HS-27A (cell line): ENCODE measurements at regions not wholly inside any gene's neighbourhood (a gene's known extent, or its start where the extent isn't known, plus 50 kb on each side); places are given as distances from the start of the nearest gene placed in this dataset.

Source experiments
- DNase-seq: peaks from one replicate; pipeline ENCODE4 v3.0.0-alpha.2; 2012; ENCODE audit warnings: low read depth, missing footprints

- DNase-seq = no peak
These were observed 426.8 kb downstream of the HNRNPD start for GRCh38 chr4:81946996-81947395.

DNA sequence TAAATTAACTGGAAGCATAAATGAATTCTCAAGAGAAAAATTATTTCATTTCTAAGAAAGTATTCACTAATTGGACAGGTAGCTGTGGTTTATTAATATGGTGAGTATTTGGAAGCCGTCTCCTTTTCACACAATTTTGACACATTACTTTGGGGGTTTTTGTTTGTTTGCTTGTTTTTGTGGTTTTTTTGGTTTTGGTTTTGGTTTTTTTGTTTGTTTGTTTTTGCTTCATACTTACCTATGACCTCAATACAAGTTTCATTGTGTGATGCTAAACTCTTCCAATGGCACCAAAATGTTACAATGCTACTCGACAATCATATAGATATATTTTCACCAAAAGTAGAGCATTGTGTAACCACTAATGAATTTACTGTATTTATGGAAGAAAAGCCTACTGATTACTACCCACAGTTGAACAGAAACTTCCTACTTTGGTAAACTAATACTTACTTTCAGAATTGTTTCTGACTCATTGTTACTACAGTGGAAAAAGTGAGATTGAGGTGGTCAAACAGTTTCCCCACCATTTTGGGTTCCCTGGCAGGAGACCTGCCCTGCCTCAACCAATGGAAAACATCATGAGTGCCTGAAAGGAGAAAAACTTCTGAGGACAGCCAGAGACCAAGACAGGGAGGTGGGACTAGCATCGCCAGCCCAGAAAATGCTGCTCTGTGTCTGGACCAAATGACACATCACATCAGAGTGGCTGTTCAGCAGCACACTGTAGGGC is 443.1 kb downstream of the HNRNPD start:
- DNase-seq = no peak

GRCh38 chr4:81923140-81923539 is 450.7 kb downstream of the HNRNPD start:
- DNase-seq = no peak

DNA sequence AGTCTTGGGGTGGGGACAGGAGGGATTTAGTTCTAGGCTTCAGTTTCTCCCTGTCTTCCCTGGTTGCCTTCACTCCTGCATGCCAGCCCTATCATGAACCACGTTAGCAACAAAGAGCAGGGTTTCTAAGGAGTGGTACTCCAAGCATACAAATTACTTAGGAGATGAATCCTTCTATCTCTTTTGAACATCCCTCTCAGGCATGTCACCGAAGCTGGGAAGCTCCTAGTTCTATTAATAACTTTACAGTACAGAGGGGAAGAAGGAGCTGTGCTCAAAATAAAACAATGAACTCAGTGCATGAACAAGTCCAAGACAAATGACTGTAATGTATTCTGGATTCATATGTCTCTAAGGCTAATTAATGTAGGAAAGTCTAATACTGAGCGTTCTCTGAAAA is 450.6 kb upstream of the RASGEF1B start:
- no peak for DNase-seq

DNA sequence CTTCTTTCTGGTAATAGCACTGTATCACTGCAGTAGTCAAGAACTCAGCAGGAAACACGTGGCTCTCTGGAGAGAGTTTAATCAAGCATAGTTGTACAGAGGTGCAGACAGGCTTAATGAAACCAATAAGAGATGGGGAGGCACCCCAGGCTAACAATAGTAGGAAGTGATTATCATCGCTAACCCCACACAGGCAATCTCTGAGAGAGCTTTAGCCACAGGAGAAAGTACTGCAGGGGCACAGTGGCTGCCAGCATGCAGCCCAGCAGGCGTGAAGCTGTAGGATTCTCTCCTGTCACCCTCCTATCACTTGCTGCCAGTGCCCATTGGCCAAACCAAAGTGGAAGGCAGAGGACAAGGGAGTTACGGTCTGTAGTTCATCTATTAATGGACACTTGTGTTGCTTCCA is 450.0 kb upstream of the RASGEF1B start:
- no peak for DNase-seq

GRCh38 chr4:81919810-81920209 is 448.1 kb upstream of the RASGEF1B start:
- DNase-seq = no peak

DNA sequence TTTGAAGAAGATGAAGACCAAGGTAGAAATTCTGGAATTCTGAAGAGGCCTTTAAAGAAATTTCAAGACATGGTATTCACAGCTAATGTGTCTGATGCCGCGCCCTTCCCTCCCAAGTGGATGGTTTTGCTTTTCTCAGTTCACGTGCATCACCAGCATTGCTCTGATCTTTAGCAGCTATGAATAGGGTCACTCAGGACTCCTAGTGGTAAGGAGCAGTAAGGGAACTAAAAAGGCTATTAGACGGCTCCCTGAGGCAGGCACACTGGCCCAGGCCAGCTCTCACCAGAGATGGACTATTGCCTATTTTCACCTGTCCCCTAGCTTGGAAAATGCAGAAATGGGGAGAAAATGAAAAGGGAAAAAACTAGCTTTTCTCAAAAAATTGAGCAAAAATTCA is 447.5 kb upstream of the RASGEF1B start:
- peak; percentile 7 for DNase-seq

- no peak for DNase-seq
These were observed 443.7 kb upstream of the RASGEF1B start for GRCh38 chr4:81915430-81915829.

DNA sequence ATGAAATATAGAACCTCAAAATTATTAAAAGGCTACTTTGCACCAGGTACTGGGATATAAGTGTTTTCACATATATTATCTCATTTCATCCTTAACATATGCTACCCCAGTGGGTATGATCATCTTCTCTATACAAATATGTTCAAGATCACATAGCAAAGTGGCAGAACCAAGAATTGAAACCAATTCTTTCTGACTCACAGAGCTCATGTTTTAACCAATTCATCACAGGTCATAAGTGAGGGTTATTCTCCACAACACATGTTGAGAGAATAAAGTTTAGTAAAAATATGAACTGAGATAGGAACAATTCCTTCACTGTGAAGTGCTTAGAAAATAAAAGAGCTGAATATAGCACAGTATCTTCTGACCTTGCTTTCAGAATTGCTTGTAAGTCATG is 442.9 kb upstream of the RASGEF1B start:
- no peak for DNase-seq

- DNase-seq = peak; percentile 26
These were observed 441.7 kb upstream of the RASGEF1B start for GRCh38 chr4:81913427-81913879.

DNA sequence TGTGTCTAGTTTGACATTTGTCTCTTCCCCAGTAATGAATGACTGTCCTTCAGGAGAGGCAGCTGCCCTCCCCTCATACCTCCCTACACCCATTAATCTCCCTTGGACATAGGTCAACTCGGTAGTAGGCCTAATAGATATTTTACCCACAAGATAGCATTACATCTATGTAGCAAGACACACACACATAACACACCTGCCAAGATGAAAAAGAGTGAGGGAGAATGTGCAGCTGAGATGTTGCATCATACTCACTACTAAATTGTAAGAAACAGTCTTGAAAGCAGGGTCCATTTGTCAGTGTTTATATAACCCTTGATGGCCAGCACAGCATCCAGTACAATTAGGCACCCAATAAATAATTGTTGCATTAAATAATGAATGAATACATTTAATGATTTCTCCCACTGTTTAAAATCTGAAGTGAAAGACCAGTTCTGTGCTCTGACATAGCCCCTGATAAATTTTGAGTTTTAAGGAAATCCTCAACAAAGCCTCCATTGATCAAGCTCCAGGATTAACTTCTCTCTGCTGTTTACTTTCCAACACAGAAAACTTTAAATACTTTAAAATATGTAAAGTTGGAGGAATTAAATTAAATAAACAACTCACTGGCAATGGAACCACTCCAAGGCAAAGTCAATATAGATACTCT is 440.8 kb upstream of the RASGEF1B start:
- DNase-seq = no peak

DNA sequence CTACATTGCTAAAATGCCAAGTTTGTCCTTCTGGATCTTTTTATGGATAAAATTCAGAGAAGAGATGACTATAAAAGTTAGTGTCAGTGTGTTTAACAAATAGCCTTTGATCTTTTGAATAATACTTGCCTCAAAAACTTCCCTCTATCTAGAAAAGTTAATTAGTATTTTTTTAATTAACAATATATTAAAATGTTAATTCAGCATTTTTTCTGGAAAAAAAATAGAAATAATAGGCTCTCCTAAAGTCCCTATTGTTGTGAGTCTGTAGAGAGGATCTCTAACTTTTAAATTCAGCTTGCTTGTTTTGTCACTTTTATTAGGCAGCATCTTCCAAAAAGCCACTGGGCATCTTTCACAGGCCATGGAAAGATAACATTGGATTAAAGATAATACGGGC is 435.2 kb upstream of the RASGEF1B start:
- DNase-seq = no peak

DNA sequence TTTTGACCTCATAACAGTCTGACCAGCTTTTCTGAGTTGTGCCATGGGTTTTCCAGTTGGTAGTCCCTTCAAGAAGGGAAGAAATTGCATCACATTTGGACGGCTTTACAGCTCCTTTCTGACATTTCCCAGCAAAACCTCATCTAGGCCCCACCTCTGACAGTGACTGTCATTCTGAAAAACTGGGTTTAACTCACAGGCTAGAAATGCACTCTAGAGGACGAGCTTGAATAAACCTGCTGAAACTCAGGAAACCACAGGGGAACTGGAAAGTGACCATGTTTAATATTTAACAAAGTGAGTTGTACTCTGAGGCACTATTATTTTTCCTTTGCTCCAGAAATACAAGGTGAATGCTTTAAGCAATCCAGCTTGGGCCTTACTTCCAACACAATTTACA is 434.3 kb upstream of the RASGEF1B start:
- DNase-seq = no peak

DNA sequence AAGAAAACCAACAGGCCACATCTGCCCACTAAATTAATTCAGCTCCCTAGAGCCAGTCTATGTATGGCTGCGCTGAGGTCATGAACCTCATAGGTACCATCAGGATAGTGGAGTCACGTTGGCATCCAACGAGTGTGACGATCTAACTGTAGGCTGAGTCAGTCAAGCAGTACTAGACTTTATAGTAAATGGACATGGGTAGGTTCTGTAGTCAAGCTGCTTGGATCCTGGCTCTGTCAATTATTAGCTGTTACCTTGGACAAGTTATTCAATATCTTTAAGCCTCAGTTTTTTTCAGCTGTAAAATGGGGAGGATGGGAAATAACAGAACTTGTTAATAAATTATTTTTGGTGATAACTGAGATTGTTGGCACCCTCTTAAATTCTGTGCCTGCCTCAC is 432.4 kb upstream of the RASGEF1B start:
- no peak for DNase-seq

DNA sequence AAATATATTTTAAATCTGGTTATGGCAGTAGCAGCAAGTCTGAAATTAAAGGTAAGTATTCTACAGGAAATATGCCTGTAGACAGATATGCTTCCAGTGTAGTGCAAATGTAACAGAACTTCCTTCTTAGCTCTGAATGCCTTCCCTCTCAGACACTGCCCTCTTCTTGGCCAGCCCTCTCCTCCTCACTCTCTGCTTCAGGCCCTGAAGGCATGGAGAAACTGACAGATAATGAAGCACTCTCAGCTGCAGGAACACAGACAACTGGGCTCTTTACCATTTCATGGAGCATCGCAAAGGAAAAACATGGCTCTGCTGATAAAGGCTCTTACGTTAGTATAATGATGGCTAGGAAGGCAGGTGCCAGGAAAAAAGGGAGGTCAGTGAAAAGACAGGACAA is 431.5 kb upstream of the RASGEF1B start:
- DNase-seq = no peak

DNA sequence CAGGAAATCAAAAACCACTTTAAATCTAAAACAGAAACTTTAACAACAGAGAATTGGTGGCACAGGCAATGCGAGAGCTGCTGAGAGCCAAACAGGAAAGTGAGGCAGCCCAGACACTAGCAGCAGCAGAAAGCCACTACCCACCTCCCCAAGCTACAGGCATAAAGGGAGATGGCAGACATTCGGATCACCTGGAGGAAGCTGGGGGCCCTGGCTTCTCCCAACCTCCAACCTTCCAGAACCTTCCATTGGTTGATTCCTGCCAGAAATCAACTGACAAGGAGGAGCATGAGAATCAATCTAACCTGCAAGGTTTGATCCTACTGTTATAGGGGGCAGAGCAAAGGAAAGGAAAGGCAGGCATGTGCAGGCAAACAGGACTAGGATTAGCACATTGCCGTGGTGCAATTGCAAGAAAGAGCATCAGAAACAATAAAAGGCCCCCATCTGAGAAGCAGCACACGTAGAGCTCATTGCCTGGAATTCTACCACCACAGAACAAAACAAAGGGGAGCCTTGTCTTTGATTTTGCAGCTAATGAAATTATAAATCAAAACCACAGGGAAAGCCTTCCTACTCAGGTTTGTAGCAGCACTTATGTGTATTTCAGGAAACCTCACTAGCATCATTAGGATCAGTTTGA is 427.3 kb upstream of the RASGEF1B start:
- DNase-seq = no peak

DNA sequence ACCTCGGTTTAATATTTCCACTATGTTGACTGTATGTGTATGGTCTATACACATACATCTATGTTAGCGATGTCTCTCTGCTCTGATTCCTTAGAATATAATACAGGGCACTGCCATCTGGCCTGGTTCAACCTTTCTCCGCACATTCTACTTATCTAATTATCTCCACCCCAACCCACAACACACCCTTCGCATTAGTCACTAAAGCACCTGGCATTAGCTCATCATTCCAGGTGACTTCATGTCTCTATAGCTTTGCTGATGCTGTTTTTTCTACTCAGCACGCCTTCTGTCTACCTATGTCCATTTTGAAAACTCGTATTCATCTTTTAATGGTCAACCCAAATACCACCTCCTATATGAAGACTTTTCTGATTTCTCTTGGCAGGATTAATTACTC is 425.2 kb upstream of the RASGEF1B start:
- DNase-seq = no peak

DNA sequence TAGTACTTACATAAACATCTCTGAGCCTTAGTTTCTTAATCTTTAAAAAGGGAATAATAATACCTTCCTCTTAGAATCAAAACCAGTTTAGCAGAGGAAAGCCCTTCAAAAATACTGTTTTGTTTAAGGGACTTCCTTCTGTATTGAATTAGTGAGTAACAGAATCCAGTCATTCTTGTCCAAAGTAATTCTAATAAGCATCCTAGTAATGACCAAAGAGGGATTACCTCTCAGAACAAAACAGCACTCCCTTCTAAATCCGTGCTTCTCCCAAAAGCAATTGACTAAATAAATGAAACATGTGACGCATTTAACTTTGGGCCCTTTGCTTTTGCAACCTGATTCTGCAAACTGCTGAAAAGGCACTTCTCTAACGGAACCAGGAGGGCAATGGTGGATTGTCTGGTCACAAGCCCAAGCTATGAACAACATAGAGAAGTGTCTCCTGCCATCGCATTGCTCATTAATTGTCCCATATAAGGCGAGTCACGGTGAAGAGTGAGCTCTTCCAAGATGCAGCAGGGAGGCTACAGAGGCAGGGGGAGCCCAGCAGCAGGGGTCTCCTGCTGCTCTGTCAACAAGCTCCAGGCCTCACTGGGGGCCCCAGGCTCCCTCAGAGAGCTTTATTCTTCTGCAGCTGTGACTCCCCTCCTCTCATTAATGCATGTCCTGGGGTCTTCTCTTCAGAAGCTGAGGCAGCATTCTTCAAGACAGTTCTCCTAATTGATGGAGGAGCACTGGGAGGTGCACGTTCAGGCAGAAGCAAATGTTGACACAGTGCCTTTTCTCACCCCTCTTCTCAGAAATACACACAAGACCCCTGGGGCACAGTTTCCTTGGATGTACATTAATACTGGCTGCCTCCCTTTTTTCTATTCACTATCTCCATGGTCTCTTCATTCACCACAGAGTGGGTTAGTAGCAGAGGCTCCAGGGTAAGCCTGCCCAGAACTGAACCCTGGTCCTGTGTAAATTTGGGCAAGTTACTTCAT is 419.6 kb upstream of the RASGEF1B start:
- no peak for DNase-seq

GRCh38 chr4:81884986-81885385 is 413.3 kb upstream of the RASGEF1B start:
- DNase-seq = no peak

GRCh38 chr4:81883530-81884450 is 412.1 kb upstream of the RASGEF1B start:
- no peak for DNase-seq

DNA sequence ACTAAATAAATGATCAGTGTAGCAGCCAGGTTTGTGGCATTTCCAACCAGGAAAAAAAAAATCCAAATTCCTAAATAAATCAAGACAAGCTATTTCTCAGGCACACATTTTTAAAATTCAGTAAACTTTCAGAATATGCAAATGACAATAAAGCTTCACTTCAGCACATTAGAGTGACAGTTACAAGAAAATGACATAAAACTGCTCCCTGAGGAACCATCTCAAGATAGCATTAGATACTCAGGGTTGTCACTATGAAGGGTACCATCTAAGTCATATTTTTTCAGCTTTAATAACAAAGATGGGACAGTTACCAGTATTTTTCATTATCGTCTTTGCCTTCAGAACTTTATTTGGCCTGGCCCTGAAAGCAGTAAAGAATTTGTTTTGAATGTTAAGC is 411.3 kb upstream of the RASGEF1B start:
- no peak for DNase-seq
